PC-9 (cell line): ENCODE measurements at regions not wholly inside any gene's neighbourhood (a gene's known extent, or its start where the extent isn't known, plus 50 kb on each side); places are given as distances from the start of the nearest gene placed in this dataset.

Experiments used
- BruUV-seq: library from RNA; stranded (reverse); fragments of 400-500 nt; replicated peaks from 2 replicates; lab custom pipeline; 2021; lab: Mats Ljungman, UMichigan
- CTCF ChIA-PET: fragments of 300-600 bp; sonication (Branson Sonifier 250); formaldehyde crosslinking; loops from one replicate; lab custom pipeline; 2022; ENCODE audit warnings: antibody characterized with exemption; lab: Charles Lee
- POLR2A ChIA-PET: fragments of 300-600 bp; sonication (Branson Sonifier 250); formaldehyde crosslinking; loops from one replicate; lab custom pipeline; 2022; ENCODE audit warnings: antibody characterized with exemption; ENCODE audit not compliant: unreplicated experiment; lab: Charles Lee
- DNase-seq, 2 experiments: peaks; one replicate each; pipeline versions ENCODE4 v3.0.0 to v3.0.0-alpha.2; 2015 to 2022; ENCODE audit warnings: mixed read lengths in 1 of 2
- H2AFZ ChIP-seq: fragments of 200-600 bp; sonication (generic); 2 replicates; pipeline ENCODE4 v1.8.1; 2017; ENCODE audit warnings: antibody characterized with exemption
- H3F3A ChIP-seq: fragments of 200-600 bp; sonication (generic); 2 replicates; pipeline ENCODE4 v1.8.1; 2017; ENCODE audit warnings: antibody characterized with exemption, mild to moderate bottlenecking, low read depth; ENCODE audit not compliant: insufficient read depth
- H3K27ac ChIP-seq: fragments of 200-600 bp; sonication (generic); 2 replicates; pipeline ENCODE4 v1.6.1; 2016; ENCODE audit warnings: mixed run types
- H3K27me3 ChIP-seq: fragments of 200-600 bp; sonication (generic); 2 replicates; pipeline ENCODE4 v1.6.1; 2016; ENCODE audit warnings: low read depth, mixed run types; ENCODE audit not compliant: insufficient read depth
- H3K36me3 ChIP-seq: fragments of 200-600 bp; sonication (generic); 2 replicates; pipeline ENCODE4 v1.6.1; 2016; ENCODE audit warnings: low read depth, mixed run types
- H3K4me1 ChIP-seq: fragments of 200-600 bp; sonication (generic); replicated peaks from 2 replicates; pipeline ENCODE4 v1.6.1; 2016; ENCODE audit warnings: mixed run types; ENCODE audit not compliant: insufficient read depth
- H3K4me2 ChIP-seq: fragments of 200-600 bp; sonication (generic); 2 replicates; pipeline ENCODE4 v1.6.1; 2017; ENCODE audit warnings: mixed run types
- H3K4me3 ChIP-seq: fragments of 200-600 bp; sonication (generic); 2 replicates; pipeline ENCODE4 v1.6.1; 2016; ENCODE audit warnings: mixed run types
- H3K79me2 ChIP-seq: fragments of 200-600 bp; sonication (generic); 2 replicates; pipeline ENCODE4 v1.6.1; 2017; ENCODE audit warnings: low read depth, mixed run types
- H3K9me2 ChIP-seq: fragments of 200-600 bp; sonication (generic); 2 replicates; pipeline ENCODE4 v1.8.1; 2017; ENCODE audit warnings: mild to moderate bottlenecking; ENCODE audit not compliant: insufficient read depth
- H3K9me3 ChIP-seq: fragments of 200-600 bp; sonication (generic); 2 replicates; pipeline ENCODE4 v1.8.1; 2016; ENCODE audit warnings: low read depth; ENCODE audit not compliant: insufficient read depth
- H4K20me1 ChIP-seq: fragments of 200-600 bp; sonication (generic); 2 replicates; pipeline ENCODE4 v1.8.1; 2017; ENCODE audit not compliant: insufficient read depth
- CTCF ChIP-seq: fragments of 200-600 bp; sonication (generic); conservative IDR thresholded peaks from 2 replicates; pipeline ENCODE4 v1.6.1; 2017; ENCODE audit warnings: mixed run types, antibody characterized with exemption, mild to moderate bottlenecking, moderate library complexity
- EZH2 ChIP-seq: fragments of 200-600 bp; sonication (generic); IDR thresholded peaks from 2 replicates; pipeline ENCODE4 v1.8.0; 2017; ENCODE audit warnings: antibody characterized with exemption, low read depth
- intact Hi-C: fragments of 100-400 bp; cut with micrococcal nuclease; formaldehyde crosslinking; loops from one replicate; pipeline ENCODE4 v1.10.0; 2022; ENCODE audit not compliant: unreplicated experiment

DNA sequence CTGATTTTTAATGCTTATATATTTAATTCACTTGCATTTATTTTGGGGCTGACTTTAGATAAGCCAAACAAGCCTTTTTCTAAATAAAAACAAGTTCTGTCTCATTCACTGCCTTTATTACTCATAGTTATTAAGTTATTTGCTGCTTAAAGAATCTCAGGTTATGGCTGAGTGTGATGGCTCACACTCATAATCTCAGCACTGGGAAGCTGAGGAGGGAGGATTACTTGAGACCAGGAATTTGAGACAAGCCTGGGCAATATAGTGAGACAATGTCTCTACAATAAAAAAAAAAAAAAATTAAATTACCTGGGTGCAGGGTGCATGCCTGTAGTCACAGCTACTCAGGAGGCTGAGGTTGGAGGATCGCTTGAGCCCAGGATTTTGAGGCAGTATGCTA, 85.0 kb upstream of the MAN2A1 start:
- POLR2A ChIA-PET = no interaction called here
- H3K9me3 ChIP-seq = no peaks in the 10 kb centered on the region
- no peaks in the 10 kb centered on the region for H3K79me2 ChIP-seq
- no peak overlapping the region for H2AFZ ChIP-seq
- CTCF ChIA-PET = no interaction called here
- no peak for DNase-seq
- intact Hi-C loops = no loop called here
- no peaks in the 10 kb centered on the region for H3F3A ChIP-seq
- H3K4me1 ChIP-seq = no peaks in the 10 kb centered on the region
- H3K4me3 ChIP-seq = no peak overlapping the region
- no peak for TF ChIP-seq EZH2
- no peak for TF ChIP-seq CTCF
- no peaks in the 10 kb centered on the region for H3K36me3 ChIP-seq
- H3K27me3 ChIP-seq = no peaks in the 10 kb centered on the region
- H3K4me2 ChIP-seq = no peak overlapping the region
- H4K20me1 ChIP-seq = no peaks in the 10 kb centered on the region
- no TSS peak for BruUV-seq
- no peaks in the 10 kb centered on the region; the same call in 1 of the 2 replicates for H3K9me2 ChIP-seq
- no peak overlapping the region for H3K27ac ChIP-seq

GRCh38 chr5:109601736-109602135, 88.0 kb upstream of the MAN2A1 start:
- TF ChIP-seq EZH2 = no peak
- TF ChIP-seq CTCF = no peak
- BruUV-seq = no TSS peak

GRCh38 chr5:109597893-109598292, 91.8 kb upstream of the MAN2A1 start:
- Histone ChIP-seq H3K27ac (no peak overlapping the region), H3K27me3 (no peaks in the 10 kb centered on the region), H3K4me3 (no peak overlapping the region), H2AFZ (no peak overlapping the region), H3K36me3 (no peaks in the 10 kb centered on the region), H3K4me2 (no peak overlapping the region), H3F3A (no peaks in the 10 kb centered on the region), H3K9me3 (no peaks in the 10 kb centered on the region), H3K79me2 (no peaks in the 10 kb centered on the region), H4K20me1 (no peaks in the 10 kb centered on the region), H3K9me2 (no peaks in the 10 kb centered on the region; the same call in 1 of the 2 replicates), H3K4me1 (no peaks in the 10 kb centered on the region)
- DNase-seq = no peak
- intact Hi-C loops = no loop called here
- POLR2A ChIA-PET = no interaction called here
- CTCF ChIA-PET = no interaction called here
- TF ChIP-seq CTCF (no peak), EZH2 (no peak)
- BruUV-seq = no TSS peak

More at GRCh38 chr5:109601736-109602135, 88.0 kb upstream of the MAN2A1 start:
- intact Hi-C loops = no loop called here
- Histone ChIP-seq H3K79me2 (no peaks in the 10 kb centered on the region), H3K4me1 (no peaks in the 10 kb centered on the region), H2AFZ (no peak overlapping the region), H3K9me3 (no peaks in the 10 kb centered on the region), H3K27ac (no peak overlapping the region), H4K20me1 (no peaks in the 10 kb centered on the region), H3K36me3 (no peaks in the 10 kb centered on the region), H3K4me2 (no peak overlapping the region), H3K4me3 (no peak overlapping the region), H3K9me2 (no peaks in the 10 kb centered on the region; the same call in 1 of the 2 replicates), H3K27me3 (no peaks in the 10 kb centered on the region), H3F3A (no peaks in the 10 kb centered on the region)
- CTCF ChIA-PET = no interaction called here
- no peak for DNase-seq
- POLR2A ChIA-PET = interaction anchor here (0.6 kb wide), 1 partner anchor 471 kb away, joined by 5 read pairs; no protein-coding TSS in a partner anchor
